NT2/D1 (cell line): ENCODE measurements at regions not wholly inside any gene's neighbourhood (a gene's known extent, or its start where the extent isn't known, plus 50 kb on each side); places are given as distances from the start of the nearest gene placed in this dataset.

Experiments used
- YY1 ChIP-seq: IDR thresholded peaks from 2 replicates; pipeline ENCODE4 v1.6.1; 2011; ENCODE audit not compliant: insufficient read length, insufficient read depth
- ZNF274 ChIP-seq: IDR thresholded peaks from 2 replicates; pipeline ENCODE4 v1.6.1; 2011; ENCODE audit warnings: mild to moderate bottlenecking, low read depth, low read length

DNA sequence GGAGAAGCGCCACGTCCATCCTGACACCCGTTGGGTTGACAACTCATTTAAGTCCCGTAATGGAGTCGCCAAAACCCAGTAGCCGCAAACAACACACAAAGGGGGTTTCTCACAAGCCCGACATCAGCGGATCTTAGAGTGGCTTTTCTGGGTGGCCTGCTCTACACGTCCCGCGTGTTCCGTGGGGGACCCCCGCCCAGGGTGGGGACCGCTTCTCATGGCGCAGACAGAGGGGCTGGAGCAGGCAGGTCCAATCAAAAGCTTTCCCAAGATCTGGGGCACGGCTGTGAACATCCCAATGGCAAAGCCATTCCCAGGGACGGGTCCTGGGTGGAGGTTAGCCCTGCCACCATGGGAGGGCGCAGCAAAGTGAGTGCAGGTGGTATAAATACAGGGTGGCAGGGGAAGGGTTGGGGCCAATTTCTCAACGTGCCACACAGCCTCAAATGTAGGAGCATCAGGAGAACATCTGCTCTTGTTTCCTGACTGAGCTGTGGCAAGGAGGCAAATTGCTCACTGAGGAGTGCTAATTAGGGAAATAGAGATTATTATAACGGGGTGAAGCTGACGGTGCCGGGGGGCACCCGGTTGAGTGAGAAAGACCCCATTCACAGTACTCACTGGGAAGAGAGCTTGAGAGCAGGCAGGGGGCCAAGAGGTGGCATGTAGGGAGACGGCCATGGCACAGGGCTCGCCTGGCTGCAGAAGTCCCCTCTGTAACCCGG is 1447.2 kb downstream of the TBC1D22A start:
- TF ChIP-seq ZNF274 = no peak
- no peak for TF ChIP-seq YY1
